ENCODE measurements at regions not wholly inside any gene's neighbourhood (a gene's known extent, or its start where the extent isn't known, plus 50 kb on each side); places are given as distances from the start of the nearest gene placed in this dataset.

DNA sequence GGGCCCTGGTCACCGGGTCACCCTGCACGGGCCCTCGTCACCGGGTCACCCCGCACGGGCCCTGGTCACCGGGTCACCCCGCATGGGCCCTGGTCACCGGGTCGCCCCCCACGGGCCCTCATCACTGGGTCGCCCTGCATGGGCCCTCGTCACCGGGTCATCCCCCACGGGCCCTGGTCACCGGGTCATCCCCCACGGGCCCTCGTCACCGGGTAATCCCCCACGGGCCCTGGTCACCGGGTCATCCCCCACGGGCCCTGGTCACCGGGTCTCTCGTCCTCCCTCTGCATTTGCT lies 77.6 kb downstream of the RIPK4 start:
- no peak for DNase-seq

DNA sequence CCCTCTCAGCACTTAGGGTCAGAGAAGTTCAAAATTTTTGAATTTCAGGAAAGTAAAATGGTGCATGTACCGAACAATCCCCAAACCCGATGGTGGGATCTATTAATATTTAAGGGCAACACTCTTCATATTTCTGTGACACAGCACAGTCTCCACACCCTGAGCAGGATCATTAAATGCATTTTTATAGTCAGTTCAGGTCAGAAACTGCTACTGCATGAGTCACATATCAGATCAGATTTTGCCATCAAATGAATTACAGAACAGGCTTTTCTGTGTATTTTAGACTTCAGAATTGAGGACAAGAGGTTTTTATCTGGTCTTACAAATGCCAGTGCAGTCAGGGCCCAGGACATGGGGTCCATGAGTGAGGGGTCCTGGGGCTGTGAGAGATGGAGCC lies 79.2 kb downstream of the RIPK4 start:
- no peak for DNase-seq

GRCh38 chr21:41686664-41687063 lies 80.2 kb downstream of the RIPK4 start:
- no peak for DNase-seq

- no peak for DNase-seq
Observed at GRCh38 chr21:41685511-41686149, 81.2 kb downstream of the RIPK4 start.

- no peak for DNase-seq
Observed at GRCh38 chr21:41684381-41685245, 82.2 kb downstream of the RIPK4 start.

GRCh38 chr21:41683815-41684214 lies 83.0 kb downstream of the RIPK4 start:
- no peak for DNase-seq

GRCh38 chr21:41682719-41683179 lies 84.1 kb downstream of the RIPK4 start:
- DNase-seq, result no peak

- no peak for DNase-seq
Observed at GRCh38 chr21:41681939-41682718, 84.7 kb downstream of the RIPK4 start.

DNA sequence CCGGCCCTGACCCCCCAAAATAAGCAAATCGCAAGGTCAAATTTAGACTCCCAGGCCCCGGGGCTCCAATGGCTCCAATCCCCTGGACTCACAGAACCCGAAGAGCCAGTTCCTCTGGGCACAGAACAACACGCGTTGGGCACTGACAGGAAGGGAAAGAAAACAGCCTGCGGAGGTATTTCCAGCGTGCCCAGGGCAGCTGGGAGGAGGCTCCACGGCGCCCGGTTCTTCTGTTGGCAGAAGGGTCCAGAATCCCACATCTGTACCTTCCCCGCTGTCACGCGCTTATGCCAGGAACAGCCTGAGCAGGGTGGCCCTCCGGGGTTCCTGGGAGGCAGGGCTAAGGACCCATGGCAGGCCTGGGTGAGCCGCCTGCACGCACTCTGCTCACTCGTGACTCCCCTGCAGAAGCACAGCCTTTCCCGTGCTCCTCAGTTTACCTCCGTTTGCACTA lies 85.5 kb downstream of the RIPK4 start:
- DNase-seq, result no peak

DNA sequence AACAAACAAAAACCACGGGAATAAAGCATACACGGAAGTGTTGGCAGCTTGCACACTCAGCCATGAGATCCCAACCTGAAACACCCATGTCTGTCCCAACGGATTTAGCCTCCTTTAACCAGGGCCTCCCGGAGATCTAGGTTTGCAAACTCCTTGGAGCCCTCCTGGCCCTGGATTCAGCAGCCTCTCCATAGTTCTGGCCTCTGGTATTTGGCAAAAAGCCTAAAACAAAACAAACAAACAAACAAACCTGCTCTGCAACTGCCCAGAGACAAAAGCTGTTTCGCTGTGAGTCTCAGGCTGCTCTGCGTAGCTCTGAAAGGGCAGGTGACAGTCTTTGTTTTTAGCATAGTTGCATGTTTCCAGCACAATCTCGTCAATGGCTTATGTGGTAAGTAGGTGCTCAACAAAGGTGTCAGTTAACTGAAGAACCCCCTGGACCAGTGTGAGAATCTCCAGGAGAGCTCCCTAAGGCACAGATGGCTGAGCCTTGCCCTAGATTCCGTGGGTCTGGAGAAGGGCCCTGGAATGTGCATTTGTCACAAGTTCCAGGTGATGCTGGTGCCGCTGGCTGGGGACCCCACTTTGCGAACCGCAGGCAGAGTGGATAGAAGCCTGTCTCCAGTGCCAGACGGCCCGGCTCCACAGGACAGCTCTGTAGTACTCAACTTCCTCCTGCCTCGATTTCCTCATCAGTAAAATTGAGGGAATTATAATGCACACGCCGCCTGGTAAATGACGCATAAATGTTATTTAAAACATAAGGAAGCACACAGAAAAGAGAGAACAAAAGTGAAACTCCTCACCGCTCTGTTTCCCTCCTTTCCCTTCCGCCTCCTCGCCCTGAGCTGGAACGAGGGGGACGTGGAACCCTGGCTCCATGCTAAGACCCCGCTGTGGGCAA lies 86.2 kb downstream of the RIPK4 start:
- DNase-seq, result no peak

DNA sequence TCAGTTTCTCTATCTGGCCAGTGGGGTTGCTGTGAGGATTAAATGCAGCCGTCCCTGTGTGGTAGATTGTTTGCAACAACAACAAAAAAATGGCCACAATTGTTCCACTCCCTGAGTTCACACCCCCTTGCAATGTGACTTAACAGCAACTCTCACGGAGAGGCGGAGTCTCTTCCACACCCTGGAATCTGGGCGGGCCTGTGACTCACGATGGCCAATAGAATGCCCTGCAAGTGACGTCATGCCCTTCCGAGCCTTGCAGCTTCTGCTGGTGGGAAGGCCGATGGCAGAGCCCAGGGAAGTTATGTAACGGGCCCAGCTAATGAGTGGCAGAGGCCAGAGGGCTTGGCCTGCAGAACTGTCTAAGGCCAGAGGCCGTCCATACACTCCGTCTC lies 87.9 kb downstream of the RIPK4 start:
- no peak for DNase-seq

- no peak for DNase-seq
Observed at GRCh38 chr21:41678016-41678923, 88.6 kb downstream of the RIPK4 start.

- no peak for DNase-seq
Observed at GRCh38 chr21:41677671-41678015, 89.2 kb downstream of the RIPK4 start.

GRCh38 chr21:41676198-41676597 lies 90.7 kb downstream of the RIPK4 start:
- no peak for DNase-seq

DNA sequence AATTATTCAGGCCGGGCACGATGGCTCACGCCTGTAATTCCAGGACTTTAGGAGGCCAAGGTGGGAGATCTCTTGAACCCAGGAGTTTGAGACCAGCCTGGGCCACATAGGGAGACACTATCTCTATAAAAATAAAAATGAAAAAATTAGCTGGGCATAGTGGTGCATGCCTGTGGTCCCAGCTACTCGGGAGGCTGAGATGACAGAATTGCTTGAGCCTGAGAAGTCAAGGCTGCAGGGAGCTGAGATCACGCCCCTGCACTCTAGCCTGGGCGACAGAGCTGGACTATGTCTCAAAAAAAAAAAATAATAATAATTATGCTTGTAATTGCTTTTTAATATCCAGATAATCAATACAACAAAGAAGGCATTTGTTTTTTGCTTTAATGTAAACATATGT lies 91.3 kb downstream of the RIPK4 start:
- DNase-seq, result no peak

- DNase-seq, result no peak
Observed at GRCh38 chr21:41674402-41674801, 92.5 kb downstream of the RIPK4 start.

DNA sequence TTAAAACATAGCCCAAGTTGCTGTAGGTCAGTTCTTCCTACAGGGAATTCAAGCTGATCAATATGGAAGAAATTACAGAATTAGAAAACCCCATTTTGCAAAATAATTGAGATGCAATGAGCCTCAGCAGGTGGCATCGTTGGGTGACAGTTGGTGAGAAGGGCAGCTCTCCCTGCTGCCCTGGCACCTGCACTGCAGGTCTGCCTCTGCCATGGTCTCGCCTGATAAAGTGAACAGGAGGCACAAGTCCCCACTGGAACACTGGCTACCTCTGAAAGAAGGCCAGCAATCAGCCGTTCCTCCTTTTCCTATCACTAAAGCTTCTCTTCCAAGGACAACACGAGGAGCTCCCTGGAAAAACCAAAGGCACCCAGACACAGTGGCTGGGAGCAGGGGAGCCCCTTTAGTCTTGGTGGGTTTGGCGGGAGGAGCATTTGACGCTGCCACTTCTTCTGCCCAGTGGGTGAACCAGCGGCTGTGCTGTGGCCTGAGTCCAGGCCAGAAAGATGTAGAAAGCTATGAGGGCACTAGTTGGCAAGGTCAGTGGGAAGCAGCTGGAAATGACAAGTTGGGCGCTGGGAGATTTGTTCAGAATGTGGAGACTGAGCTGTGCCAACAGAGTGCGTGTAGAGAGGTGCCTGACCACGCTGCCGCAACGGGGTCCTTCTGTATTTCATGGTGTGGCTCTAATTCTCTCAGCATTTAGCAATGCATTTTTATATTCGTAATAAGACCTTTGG lies 93.1 kb downstream of the RIPK4 start:
- DNase-seq, result no peak

DNA sequence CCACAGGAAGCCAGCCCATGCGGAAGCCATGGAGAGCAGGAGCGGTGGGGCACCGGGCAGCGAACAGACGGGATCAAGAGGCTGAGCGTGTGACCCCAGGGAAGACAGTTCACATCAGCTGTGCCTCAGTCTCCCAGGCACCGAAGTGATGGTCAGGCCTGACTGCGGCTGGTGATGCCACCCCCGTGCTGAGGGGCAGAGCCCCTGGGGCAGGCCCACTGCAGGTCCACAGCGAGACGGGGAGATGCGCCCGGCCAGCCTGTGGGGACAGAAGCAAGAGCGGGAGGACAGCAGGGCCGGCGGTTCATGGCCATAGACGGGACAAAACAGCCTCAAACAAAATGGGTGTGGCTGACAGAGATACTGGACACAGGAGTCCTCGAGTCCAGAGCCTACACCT lies 93.8 kb downstream of the RIPK4 start:
- DNase-seq, result no peak

DNA sequence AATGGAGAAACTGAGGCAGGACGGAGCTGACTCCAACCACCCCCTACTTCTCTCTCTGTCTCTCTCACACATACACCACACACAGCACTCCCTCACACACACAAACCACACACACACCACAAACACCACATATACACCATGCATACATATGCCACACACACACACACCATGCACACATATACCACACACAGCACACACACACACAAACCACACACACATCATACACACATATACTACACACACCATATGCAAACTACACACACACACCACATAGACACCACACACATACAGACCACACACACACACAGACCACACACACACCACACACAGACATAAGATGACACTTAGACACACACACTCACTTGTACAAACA lies 94.3 kb downstream of the RIPK4 start:
- DNase-seq, result no peak

DNA sequence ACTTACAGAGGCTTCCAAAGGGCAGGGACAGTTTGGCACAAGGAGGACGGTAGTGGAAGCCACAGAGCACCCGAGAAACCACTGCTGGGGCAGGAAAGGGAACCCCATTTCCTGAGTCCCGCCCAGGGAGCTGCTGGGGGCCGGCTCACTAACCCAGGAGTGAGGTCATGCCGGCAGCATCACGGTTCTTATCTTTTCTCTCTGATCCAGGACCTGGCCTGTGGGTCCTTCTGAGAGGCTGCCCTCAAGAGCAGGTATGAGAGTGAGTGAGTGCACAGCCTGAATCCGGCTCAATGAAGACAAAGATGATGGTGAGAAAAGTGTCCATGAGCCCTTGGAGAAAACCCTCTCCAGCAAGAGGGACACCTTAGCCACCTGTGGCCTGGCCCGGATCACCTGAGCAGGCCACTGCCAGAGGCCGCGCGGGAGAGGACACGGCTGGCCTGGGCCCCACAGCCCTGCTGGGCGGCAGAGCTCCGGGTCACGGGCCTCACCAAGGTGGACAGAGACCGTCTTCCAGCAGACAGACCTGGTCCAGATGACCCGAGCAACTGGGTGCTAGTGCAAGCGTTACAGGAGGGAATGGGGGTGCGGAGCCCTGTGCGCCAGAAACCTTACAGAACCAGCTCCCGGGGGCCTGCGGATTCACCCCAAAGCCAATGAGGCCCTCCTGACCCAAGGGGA lies 94.9 kb downstream of the RIPK4 start:
- DNase-seq, result no peak
